ENCODE measurements at regions not wholly inside any gene's neighbourhood (a gene's known extent, or its start where the extent isn't known, plus 50 kb on each side); places are given as distances from the start of the nearest gene placed in this dataset.

GRCh38 chr16:55988013-55988412 lies 112.8 kb upstream of the CES5A start:
- TF ChIP-seq POLR2A (IDR thresholded peaks at IDR 0.05), result no peak
- TF ChIP-seq, protein P1, sequence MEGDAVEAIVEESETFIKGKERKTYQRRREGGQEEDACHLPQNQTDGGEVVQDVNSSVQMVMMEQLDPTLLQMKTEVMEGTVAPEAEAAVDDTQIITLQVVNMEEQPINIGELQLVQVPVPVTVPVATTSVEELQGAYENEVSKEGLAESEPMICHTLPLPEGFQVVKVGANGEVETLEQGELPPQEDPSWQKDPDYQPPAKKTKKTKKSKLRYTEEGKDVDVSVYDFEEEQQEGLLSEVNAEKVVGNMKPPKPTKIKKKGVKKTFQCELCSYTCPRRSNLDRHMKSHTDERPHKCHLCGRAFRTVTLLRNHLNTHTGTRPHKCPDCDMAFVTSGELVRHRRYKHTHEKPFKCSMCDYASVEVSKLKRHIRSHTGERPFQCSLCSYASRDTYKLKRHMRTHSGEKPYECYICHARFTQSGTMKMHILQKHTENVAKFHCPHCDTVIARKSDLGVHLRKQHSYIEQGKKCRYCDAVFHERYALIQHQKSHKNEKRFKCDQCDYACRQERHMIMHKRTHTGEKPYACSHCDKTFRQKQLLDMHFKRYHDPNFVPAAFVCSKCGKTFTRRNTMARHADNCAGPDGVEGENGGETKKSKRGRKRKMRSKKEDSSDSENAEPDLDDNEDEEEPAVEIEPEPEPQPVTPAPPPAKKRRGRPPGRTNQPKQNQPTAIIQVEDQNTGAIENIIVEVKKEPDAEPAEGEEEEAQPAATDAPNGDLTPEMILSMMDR (IDR thresholded peaks at IDR 0.05), result no peak
